ENCODE measurements at regions not wholly inside any gene's neighbourhood (a gene's known extent, or its start where the extent isn't known, plus 50 kb on each side); places are given as distances from the start of the nearest gene placed in this dataset.

DNA sequence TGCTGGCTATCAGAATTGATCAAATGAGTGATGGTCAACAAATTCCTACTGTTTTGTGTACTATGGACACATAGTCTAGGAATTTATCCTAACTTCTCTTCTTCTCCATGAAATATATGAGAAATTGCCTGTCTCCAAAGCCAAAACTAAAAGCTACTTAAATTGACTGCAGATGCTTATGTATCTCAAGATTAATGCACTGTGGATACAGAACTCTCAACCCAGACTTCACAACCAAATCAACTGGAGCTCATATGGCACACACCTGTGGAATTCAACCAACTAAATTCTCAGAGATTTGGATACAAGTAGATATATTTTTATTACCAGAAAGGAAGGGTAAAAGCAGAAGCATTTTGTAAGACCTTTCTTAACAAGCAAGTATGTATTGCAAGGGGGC lies 566.1 kb downstream of the LTN1 start:
- TF ChIP-seq, protein P1, sequence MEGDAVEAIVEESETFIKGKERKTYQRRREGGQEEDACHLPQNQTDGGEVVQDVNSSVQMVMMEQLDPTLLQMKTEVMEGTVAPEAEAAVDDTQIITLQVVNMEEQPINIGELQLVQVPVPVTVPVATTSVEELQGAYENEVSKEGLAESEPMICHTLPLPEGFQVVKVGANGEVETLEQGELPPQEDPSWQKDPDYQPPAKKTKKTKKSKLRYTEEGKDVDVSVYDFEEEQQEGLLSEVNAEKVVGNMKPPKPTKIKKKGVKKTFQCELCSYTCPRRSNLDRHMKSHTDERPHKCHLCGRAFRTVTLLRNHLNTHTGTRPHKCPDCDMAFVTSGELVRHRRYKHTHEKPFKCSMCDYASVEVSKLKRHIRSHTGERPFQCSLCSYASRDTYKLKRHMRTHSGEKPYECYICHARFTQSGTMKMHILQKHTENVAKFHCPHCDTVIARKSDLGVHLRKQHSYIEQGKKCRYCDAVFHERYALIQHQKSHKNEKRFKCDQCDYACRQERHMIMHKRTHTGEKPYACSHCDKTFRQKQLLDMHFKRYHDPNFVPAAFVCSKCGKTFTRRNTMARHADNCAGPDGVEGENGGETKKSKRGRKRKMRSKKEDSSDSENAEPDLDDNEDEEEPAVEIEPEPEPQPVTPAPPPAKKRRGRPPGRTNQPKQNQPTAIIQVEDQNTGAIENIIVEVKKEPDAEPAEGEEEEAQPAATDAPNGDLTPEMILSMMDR (IDR thresholded peaks at IDR 0.05; ENCODE audit: borderline replicate concordance, extremely low read depth, low read length, poor library complexity, severe bottlenecking), result no peak
- no peak for TF ChIP-seq EZH2 (IDR thresholded peaks at IDR 0.05; ENCODE audit: borderline replicate concordance, low read depth, low read length, severe bottlenecking)
